ENCODE measurements at regions not wholly inside any gene's neighbourhood (a gene's known extent, or its start where the extent isn't known, plus 50 kb on each side); places are given as distances from the start of the nearest gene placed in this dataset.

GRCh38 chr14:71175491-71175890 lies 268.2 kb downstream of the PCNX1 start:
- Mint-ChIP-seq H3K4me3 (no peak overlapping the region), H3K27ac (no peak overlapping the region), H3K4me1 (ENCODE audit: low read depth) (no peaks in the 10 kb centered on the region), H3K9me3 (no peaks in the 10 kb centered on the region), H3K27me3 (ENCODE audit: insufficient read depth) (no peaks in the 10 kb centered on the region; the same call in none of the 2 replicates), H3K36me3 (ENCODE audit: low read depth) (no peaks in the 10 kb centered on the region)
- no peak for TF ChIP-seq CTCF (IDR thresholded peaks at IDR 0.05)
- no peak for DNase-seq

GRCh38 chr14:71179066-71179465 lies 271.8 kb downstream of the PCNX1 start:
- Mint-ChIP-seq H3K27ac (no peak overlapping the region), H3K4me1 (ENCODE audit: low read depth) (no peaks in the 10 kb centered on the region), H3K36me3 (ENCODE audit: low read depth) (no peaks in the 10 kb centered on the region), H3K9me3 (no peaks in the 10 kb centered on the region), H3K4me3 (no peak overlapping the region), H3K27me3 (ENCODE audit: insufficient read depth) (no peaks in the 10 kb centered on the region; the same call in 1 of the 2 replicates)
- DNase-seq: no peak
- no peak for TF ChIP-seq CTCF (IDR thresholded peaks at IDR 0.05)

GRCh38 chr14:71180397-71180796 lies 273.1 kb downstream of the PCNX1 start:
- Mint-ChIP-seq H3K4me1 (ENCODE audit: low read depth) (no peaks in the 10 kb centered on the region), H3K36me3 (ENCODE audit: low read depth) (no peaks in the 10 kb centered on the region), H3K4me3 (no peak overlapping the region), H3K27ac (no peak overlapping the region), H3K27me3 (ENCODE audit: insufficient read depth) (no peaks in the 10 kb centered on the region; the same call in 1 of the 2 replicates), H3K9me3 (no peaks in the 10 kb centered on the region)
- no peak for TF ChIP-seq CTCF (IDR thresholded peaks at IDR 0.05)
- DNase-seq: no peak

- Mint-ChIP-seq H3K27me3 (ENCODE audit: insufficient read depth) (no peaks in the 10 kb centered on the region; the same call in 1 of the 2 replicates), H3K27ac (no peak overlapping the region), H3K9me3 (no peaks in the 10 kb centered on the region; the same call in 1 of the 2 replicates), H3K4me1 (ENCODE audit: low read depth) (no peaks in the 10 kb centered on the region), H3K4me3 (no peak overlapping the region), H3K36me3 (ENCODE audit: low read depth) (no peaks in the 10 kb centered on the region)
- no peak for DNase-seq
- TF ChIP-seq CTCF (IDR thresholded peaks at IDR 0.05): no peak
These were observed 274.1 kb downstream of the PCNX1 start for GRCh38 chr14:71181215-71182003.

GRCh38 chr14:71183876-71184689 lies 276.8 kb downstream of the PCNX1 start:
- Mint-ChIP-seq H3K27me3 (ENCODE audit: insufficient read depth) (no peaks in the 10 kb centered on the region), H3K9me3 (no peaks in the 10 kb centered on the region; the same call in 1 of the 2 replicates), H3K4me1 (ENCODE audit: low read depth) (no peaks in the 10 kb centered on the region), H3K4me3 (no peak overlapping the region), H3K36me3 (ENCODE audit: low read depth) (no peaks in the 10 kb centered on the region), H3K27ac (no peak overlapping the region)
- TF ChIP-seq CTCF (IDR thresholded peaks at IDR 0.05): no peak
- DNase-seq: no peak
